Large intestine (tissue), 3 donors: ENCODE measurements at regions not wholly inside any gene's neighbourhood (a gene's known extent, or its start where the extent isn't known, plus 50 kb on each side); places are given as distances from the start of the nearest gene placed in this dataset.
"Not testable (repeated sequence)": the region's sequence is repeated elsewhere in the genome, so short reads cannot be mapped to it uniquely, and the experiment has no call there.

Experiments
- DNase-seq, 2 donors: peaks; one replicate each; pipeline versions ENCODE4 v3.0.0 to v3.0.0-alpha.2; 2013
- H3K27ac ChIP-seq: one replicate; pipeline ENCODE4 v1.5.1; 2013; ENCODE audit warnings: low read length
- H3K27me3 ChIP-seq: 2 replicates; pipeline ENCODE4 v1.6.1; 2013; ENCODE audit warnings: low read length; ENCODE audit not compliant: control insufficient read depth, insufficient read depth
- H3K36me3 ChIP-seq: 2 replicates; pipeline ENCODE4 v1.6.1; 2013; ENCODE audit warnings: low read length; ENCODE audit not compliant: control insufficient read depth, insufficient read depth
- H3K4me1 ChIP-seq: one replicate; pipeline ENCODE4 v1.6.1; 2013; ENCODE audit warnings: low read length; ENCODE audit not compliant: control insufficient read depth, insufficient read depth
- H3K4me3 ChIP-seq: one replicate; pipeline ENCODE4 v1.5.1; 2013; ENCODE audit warnings: low read length
- H3K9me3 ChIP-seq: one replicate; pipeline ENCODE4 v1.6.1; 2013; ENCODE audit warnings: mild to moderate bottlenecking, low read depth, low read length, moderate library complexity; ENCODE audit not compliant: control insufficient read depth
- WGBS: methylation state at CpG from one replicate; pipeline ENCODE4 v1.1.5; 2013; ENCODE audit warnings: low lambda C conversion rate; ENCODE audit not compliant: insufficient coverage; 5-methylcytosine and 5-hydroxymethylcytosine counted together

GRCh38 chr3:194957743-194958240 lies 272.1 kb downstream of the FAM43A start:
- H3K27ac ChIP-seq: no peak overlapping the region
- no peaks in the 10 kb centered on the region for H3K27me3 ChIP-seq
- DNase-seq: no peak
- WGBS: 100% methylated on average over 2 of the region's 7 CpGs
- peaks cover 8% of the 10 kb centered on the region for H3K4me1 ChIP-seq
- no peaks in the 10 kb centered on the region for H3K36me3 ChIP-seq
- H3K4me3 ChIP-seq: no peak overlapping the region
- no peaks in the 10 kb centered on the region for H3K9me3 ChIP-seq

DNA sequence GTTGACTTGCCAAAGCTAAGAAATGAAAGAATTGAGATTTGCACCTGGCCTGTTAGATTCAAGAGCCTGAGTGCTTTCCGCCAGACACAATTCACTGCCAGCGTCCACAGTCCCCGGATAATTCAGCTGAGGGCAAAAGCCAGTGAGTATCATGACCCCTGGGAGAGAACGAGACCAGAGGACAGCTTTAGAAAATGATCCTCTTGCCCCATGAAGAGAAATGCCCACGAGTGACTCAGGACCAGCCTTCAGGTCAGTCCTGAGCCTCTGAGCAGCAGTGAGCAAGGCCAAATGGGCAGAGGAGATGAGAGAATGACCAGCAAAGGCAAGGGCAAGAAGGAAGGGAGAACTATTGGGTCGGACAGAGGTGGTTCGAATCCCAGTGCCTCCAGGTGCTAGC lies 273.5 kb downstream of the FAM43A start:
- Histone ChIP-seq H3K9me3 (no peaks in the 10 kb centered on the region), H3K36me3 (no peaks in the 10 kb centered on the region), H3K4me3 (no peak overlapping the region), H3K27ac (no peak overlapping the region), H3K27me3 (no peaks in the 10 kb centered on the region), H3K4me1 (no peaks in the 10 kb centered on the region)
- DNase-seq: no peak
- no CpG with 5 or more reads among the region's 7 CpGs for WGBS

DNA sequence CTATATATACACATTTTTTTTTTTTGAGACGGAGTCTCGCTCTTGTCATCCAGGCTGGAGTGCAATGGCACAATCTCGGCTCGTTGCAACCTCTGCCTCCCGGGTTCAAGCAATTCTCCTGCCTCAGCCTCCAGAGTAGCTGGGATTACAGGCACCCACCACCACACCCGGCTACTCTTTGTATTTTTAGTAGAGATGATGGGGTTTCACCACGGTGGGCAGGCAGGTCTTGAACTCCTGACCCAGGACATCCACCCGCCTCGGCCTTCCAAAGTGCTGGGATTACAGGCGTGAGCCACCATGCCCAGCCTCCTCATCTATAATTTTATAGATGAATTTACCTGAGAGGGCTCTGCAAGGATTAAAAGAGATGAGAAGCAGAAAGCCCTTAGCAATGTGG lies 274.0 kb downstream of the FAM43A start:
- not testable (repeated sequence) for H3K36me3 ChIP-seq, H3K9me3 ChIP-seq, DNase-seq, H3K27ac ChIP-seq, H3K4me3 ChIP-seq, H3K4me1 ChIP-seq, H3K27me3 ChIP-seq
- WGBS: no CpG with 5 or more reads among the region's 10 CpGs

DNA sequence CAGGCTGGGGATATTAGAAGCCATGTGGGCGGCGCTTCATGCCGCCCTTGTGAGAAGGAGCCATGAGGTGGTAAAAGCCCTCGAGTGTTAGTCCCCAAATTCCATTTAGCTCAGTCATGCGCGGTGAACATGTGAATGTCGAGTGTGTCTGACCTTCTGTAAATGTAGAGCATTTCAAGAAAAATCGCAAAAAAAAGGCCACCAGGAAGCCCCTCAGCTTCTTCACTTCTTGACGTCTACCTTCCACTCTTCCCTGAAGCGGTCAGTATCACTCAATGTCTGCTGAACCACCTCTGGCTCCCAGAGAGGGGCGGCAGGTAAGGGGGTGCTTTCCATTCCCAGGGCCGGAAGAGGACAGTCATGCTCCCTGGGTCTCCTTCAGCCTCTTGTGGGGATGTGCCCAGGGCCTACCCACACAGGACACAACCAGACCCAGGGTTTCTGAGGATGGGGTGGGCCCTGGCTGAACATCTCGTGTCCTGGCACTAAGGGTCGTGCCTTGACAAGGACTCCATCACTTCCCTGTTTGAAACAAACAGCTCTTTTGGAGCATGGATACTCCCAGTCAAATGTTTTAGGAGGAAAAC lies 274.9 kb downstream of the FAM43A start:
- no peaks in the 10 kb centered on the region for H3K4me1 ChIP-seq
- no CpG with 5 or more reads among the region's 14 CpGs for WGBS

DNA sequence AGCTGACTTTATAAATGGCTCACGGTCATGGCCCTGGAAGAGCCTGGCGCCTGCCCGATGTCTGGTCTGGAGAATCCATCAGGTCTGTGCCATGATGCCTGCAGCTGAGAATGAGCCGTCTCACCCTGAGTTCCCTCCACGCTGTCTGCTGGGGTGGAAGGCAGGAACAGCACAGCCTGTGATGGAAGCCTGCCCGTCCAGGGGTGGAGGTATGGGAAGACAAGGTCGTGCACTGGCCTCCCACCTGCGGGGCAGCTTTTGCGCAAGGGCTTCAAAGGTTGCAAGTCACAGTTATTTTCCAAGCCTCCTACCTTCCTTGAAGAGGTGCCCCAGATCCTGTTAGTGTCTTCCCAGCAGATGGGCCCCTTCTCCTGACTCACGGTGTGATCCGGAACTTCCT lies 275.5 kb downstream of the FAM43A start:
- DNase-seq: no peak
- Histone ChIP-seq H3K9me3 (no peaks in the 10 kb centered on the region), H3K27me3 (no peaks in the 10 kb centered on the region), H3K4me3 (no peak overlapping the region), H3K27ac (no peak overlapping the region), H3K4me1 (no peaks in the 10 kb centered on the region), H3K36me3 (no peaks in the 10 kb centered on the region)
- WGBS: 40% methylated on average over 1 of the region's 11 CpGs

More for the DNA sequence above, 274.9 kb downstream of the FAM43A start:
- H3K27ac ChIP-seq: no peak overlapping the region
- H3K4me3 ChIP-seq: no peak overlapping the region
- H3K36me3 ChIP-seq: no peaks in the 10 kb centered on the region
- no peaks in the 10 kb centered on the region for H3K27me3 ChIP-seq
- no peaks in the 10 kb centered on the region for H3K9me3 ChIP-seq
- DNase-seq: no peak

DNA sequence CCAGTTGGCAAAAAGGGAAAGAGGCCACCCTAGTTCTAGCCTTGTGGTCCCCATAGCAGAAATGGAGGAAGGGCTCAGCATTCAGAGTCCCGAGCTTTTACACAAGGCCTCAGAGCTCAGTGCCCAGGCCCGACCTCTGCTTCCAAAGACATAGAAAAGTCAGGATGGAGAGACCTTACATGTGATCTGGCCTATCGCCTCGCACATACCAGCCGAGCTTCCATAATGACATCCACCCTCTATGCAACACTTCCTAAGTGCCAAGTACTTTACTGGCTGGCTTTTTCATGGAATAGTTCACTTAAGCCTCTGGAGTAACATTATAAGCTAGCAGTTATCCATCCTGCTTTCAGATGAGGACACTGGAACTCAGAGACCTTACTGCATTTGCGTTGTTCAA lies 275.9 kb downstream of the FAM43A start:
- WGBS: 100% methylated on average over 1 of the region's 6 CpGs
- Histone ChIP-seq H3K27me3 (no peaks in the 10 kb centered on the region), H3K27ac (no peak overlapping the region), H3K4me1 (no peaks in the 10 kb centered on the region), H3K4me3 (no peak overlapping the region), H3K9me3 (no peaks in the 10 kb centered on the region), H3K36me3 (no peaks in the 10 kb centered on the region)
- DNase-seq: no peak

DNA sequence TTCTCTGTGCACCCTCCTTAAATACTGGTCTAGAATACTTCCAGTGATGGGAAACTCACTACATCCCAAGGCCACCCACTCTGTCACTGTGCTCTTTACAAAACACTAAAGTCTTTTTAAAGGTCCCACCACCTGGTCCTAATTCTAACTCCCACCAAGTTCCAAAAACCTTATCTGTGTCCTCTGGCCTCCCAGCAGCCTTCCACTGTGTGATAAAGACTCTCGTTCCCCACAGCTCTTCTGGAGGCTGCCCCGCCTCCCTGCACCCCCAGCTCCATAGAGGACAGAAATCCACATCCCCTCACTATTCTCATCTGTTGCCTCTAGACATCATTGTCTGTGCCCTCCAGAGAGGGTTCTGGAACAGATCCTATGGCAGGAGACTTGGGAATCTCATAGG lies 276.4 kb downstream of the FAM43A start:
- Histone ChIP-seq H3K4me1 (no peaks in the 10 kb centered on the region), H3K4me3 (no peak overlapping the region), H3K36me3 (no peaks in the 10 kb centered on the region), H3K27me3 (peaks cover 3% of the 10 kb centered on the region), H3K27ac (no peak overlapping the region), H3K9me3 (no peaks in the 10 kb centered on the region)
- DNase-seq: no peak
- WGBS: no CpG with 5 or more reads among the region's 2 CpGs

DNA sequence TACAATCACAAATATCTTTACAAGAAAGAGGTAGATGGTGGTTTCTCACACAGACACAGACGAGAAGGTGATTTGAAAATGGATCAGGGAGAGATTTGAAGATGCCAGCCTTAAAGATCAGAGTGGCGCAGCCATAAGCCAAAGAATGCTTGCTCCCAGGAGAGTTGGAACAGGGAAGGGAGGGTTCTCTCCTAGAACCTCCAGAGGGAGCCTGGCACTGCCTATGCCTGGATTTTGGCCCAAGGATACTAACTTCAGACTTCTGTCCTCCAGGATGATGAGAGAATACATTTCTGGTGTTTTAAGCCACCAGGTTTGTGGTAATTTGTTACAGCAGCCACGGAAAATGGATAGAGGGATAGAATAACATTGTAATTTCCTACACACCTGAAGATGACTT lies 279.1 kb downstream of the FAM43A start:
- H3K27ac ChIP-seq: no peak overlapping the region
- H3K9me3 ChIP-seq: no peaks in the 10 kb centered on the region
- no peak overlapping the region for H3K4me3 ChIP-seq
- H3K4me1 ChIP-seq: no peaks in the 10 kb centered on the region
- DNase-seq: no peak
- WGBS: 100% methylated on average over 1 of the region's 3 CpGs
- H3K36me3 ChIP-seq: no peaks in the 10 kb centered on the region
- H3K27me3 ChIP-seq: peaks cover 8% of the 10 kb centered on the region

DNA sequence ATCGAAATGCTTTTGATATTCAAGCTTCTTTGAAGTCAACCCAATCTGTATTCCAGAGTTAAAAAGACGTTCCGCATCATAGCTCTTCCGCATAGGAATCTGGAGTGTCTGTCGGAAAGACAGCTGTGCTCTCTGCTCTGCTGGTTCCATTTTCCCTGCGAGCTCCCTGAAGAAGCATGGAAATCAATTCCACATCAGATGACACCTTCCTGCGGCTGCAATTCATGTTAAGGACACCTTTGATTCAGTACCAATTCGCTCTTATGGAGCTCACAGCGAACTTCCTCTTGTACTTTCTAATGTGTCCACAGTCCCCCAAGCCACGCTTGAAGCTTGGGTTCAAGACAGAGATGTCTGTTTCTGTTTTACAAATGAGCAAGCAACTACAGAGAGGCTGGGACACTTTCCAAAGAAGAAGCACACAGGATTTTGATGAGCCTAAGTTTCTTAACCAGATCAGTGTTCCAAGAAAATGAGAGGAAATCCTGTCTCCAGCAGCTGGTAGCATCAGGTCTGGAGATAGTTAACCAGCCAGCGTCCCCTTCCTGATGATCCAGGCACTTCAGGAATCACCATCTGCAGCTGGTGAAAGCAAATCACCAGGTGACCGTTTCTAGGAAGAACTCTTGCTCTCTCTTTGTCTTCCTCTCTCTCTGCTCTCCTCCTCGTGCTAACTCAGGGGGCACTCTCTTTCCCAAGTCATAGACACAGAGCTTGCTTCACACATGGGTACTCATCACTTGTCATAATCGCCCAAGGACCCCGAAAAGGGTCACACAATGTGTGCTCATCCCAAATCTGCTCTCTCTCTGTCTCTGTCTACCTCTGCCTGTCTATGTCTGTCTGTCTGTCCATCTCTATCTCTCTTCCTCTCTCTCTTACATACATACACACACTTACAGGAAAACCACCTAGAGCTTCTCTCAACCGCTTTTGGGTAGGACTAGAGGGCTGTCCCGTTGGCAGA lies 281.8 kb downstream of the FAM43A start:
- H3K4me1 ChIP-seq: no peaks in the 10 kb centered on the region
- peaks cover 12% of the 10 kb centered on the region for H3K27me3 ChIP-seq
- no peak overlapping the region for H3K4me3 ChIP-seq
- DNase-seq: no peak
- H3K36me3 ChIP-seq: no peaks in the 10 kb centered on the region
- no peak overlapping the region for H3K27ac ChIP-seq
- H3K9me3 ChIP-seq: no peaks in the 10 kb centered on the region
- WGBS: 100% methylated on average over 1 of the region's 17 CpGs

GRCh38 chr3:194970066-194970465 lies 284.4 kb downstream of the FAM43A start:
- Histone ChIP-seq H3K9me3 (no peaks in the 10 kb centered on the region), H3K27me3 (peaks cover 12% of the 10 kb centered on the region), H3K36me3 (no peaks in the 10 kb centered on the region), H3K4me3 (no peak overlapping the region), H3K27ac (no peak overlapping the region), H3K4me1 (no peaks in the 10 kb centered on the region)
- no peak for DNase-seq
- WGBS: no CpG with 5 or more reads among the region's 4 CpGs
